HG02970 (cell line): ENCODE measurements at regions not wholly inside any gene's neighbourhood (a gene's known extent, or its start where the extent isn't known, plus 50 kb on each side); places are given as distances from the start of the nearest gene placed in this dataset.
"Not testable (repeated sequence)": the region's sequence is repeated elsewhere in the genome, so short reads cannot be mapped to it uniquely, and the experiment has no call there.

ENCODE experiments used
- ATAC-seq: cut with Tn5 transposase; IDR thresholded peaks from one replicate; pipeline ENCODE4 v1.9.1; 2021; ENCODE audit warnings: mild to moderate bottlenecking, moderate library complexity, moderate number of reproducible peaks; ENCODE audit not compliant: unreplicated experiment, low FRiP score

DNA sequence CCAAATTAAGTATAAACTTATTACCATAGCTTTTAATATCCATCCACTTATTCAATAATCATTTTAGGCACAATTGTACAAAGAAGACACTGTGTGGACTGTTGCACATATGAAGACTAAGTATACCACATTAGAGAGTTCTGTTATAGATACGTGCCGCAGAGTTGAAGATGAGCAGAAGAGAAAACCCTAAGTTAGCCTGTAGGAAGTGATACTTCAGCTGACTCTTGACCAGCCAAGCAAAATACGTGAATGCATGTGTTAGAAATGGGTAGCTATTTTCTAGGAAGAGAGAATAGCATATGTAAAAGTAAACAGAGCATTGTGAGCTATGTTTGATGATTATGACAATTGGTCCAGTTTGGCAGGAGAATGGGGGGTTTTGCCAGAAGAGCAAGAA is 272.0 kb upstream of the ATP11B start:
- no peak for ATAC-seq

DNA sequence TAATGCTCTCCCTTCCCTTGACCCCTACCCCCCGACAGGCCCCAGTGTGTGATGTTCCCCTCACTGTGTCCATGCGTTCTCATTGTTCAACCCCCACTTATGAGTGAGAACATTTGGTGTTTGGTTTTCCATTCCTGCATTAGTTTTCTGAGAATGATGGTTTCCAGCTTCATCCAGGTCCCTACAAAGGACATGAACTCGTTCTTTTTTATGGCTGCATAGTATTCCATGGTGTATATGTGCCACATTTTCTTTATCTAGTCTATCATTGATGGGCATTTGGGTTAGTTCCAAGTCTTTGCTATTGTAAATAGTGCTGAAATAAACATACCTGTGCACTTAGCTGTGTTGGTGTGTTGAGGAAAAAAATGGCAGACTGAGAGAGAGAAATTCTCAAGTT is 269.9 kb upstream of the ATP11B start:
- ATAC-seq, result not testable (repeated sequence)

DNA sequence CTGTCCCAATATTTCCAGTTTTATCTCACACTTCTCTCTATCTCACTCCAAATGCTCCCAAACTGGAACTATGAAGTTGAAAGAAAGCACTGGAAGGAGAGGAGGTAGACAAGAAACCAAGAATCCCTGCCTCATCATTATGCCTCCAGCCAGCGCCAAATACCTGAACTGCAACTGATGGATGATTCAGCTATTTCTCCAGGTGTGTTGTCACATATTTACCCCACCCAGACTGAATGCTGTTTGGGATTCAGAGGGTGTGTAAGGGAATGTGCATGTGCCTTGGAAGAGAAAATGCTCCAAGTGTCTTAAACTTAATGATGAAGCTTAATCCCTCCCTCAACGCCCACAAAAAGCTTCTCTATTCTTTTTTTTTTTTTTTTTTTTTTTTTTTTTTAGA is 269.5 kb upstream of the ATP11B start:
- no peak for ATAC-seq

DNA sequence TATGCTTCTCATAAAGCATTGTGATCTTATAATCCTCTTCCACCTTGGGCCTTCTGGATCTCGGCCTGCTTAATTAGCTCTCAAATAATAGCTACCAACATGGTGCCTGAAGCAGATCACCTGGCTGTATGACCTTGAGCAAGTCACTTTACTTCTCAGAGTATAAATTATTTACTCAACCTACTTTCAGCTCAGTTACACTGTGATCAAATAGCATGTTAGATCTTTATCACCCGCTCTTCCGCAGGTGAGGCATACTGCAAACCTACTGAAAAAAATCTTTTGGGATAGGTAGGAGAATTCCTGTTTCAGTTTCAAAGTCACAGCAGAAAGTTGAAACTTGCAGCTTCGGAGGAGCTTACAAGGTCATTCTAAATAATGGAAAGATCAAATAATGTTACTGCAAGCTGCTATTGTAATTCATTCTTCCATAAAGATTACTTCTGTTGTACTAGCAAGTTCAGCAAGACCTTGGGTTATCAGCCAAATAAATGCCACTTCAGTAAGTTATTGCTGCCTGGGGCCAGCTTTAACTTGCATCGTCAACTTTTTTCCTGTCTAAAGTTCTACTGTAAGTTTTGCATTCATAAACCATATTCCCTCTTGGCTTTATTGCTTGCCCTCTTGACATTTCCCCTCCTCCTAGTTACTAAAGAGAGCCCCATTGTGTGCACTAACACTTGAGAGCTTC is 268.4 kb upstream of the ATP11B start:
- ATAC-seq, result no peak

DNA sequence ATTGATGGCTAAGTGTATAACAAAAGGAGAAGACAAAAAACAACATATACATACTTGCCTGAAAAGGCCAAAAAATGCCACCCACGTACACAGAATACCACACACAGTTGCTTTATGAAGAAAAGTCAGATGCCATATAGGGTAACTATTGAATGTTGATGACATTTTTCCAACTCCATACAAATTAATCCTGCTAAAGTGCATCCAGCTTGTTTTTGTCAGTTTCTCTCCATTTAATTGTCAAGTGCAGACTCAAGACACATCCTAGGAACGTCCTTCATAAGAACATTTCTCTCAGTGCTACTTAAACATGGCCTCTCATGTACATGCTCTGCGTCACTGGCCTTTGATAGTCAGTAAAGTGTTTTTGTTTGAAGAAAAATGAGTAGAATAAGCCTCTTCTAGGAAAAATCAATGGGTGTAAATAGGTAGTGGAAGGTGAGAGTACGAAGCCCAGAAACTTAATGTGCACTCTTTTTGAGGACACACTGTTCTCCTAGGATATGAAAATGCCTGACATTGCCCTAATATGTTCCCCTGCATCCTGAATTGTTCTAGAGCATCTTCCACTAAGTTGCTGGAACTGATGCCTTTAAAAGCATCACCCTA is 267.4 kb upstream of the ATP11B start:
- ATAC-seq, result no peak

DNA sequence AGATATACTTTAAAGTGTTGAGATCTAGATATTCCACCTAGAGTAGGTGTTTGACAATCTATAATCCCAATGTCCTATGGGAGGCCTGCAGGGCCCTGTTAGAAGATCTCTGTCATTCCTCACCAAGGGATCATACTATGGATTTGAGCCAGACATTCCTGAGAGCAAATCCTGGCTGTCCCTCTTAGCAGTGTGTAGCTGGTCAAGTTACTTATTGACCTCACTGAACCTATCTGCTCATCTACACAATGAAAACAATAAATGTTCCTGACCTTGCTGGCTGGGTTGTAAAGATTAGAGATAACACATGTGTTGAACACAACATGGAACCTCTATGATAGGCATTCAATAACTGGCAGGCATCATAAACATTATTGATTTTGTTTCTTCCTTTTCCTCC is 265.6 kb upstream of the ATP11B start:
- no peak for ATAC-seq

DNA sequence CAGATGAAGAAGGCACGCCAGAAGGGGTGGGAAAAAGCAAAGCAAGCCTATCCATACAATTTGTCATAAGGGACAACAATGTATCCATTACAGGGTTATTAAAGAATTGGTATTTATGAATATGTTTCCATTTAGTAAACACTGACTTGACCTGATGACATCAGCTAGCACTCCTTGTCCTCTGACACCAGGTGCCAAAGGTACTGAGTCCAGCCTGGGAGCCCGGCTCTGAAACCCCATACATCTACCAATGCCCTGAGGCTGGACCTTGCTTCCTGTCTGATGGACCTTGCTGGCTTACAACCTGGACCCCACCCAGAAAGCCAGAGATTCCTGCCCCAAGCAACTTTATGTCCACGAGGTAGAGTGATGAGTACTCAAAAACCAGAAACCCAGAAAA is 263.0 kb upstream of the ATP11B start:
- no peak for ATAC-seq

DNA sequence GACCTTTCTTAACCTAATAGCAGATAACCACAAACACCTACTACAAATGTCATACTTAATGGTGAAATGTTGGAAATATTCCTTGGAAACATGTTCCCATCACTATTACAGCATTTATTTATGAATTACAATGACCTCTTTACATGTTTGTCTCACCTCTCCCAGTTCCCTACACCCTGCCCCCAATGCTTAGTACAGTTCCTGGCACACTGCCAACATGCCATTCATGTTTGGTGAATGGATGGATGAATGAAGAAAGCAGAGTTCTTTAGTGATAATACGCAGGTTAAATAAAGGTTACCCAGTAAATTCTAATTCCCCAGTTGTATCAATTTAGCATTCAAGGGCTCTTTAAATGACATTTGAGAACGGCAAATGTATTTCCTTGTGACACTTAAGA is 259.9 kb upstream of the ATP11B start:
- ATAC-seq, result no peak

DNA sequence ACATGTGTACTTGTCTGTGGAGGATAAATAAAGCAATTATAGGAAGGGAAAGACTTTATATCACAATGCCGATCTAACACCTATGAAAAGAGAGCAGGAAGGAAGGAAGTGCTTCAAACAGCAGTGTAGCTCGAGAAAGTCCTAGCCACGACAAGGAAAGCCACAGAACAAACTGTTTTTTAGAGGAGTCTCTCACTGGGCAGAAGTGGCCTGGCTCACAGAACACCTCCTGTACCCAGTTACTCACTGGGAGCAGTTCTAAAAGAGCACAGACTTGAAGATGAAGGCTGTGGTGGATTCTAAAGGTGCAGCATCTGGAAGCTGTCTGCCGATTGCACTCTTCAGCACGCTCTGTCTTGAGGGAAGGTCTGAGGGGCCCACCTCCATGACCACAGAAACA is 248.8 kb upstream of the ATP11B start:
- no peak for ATAC-seq

DNA sequence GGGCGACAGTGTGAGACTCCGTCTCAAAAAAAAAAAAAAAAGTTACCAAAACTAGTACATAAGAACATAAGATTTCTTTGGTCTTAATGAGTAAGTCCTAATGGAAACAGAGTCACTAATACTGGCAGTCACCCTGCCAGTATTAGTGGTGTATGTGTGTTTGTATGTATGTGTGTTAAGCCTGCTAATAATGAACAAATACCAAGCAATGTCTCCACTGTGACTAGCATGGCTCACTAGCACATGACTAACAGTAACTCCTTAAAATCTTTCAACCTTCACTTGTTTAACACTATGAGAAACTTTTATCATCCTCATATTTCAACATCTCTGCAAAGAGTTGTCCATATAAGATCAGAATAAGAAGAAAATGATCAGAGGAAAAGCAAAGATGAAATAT is 231.0 kb upstream of the ATP11B start:
- ATAC-seq, result no peak

DNA sequence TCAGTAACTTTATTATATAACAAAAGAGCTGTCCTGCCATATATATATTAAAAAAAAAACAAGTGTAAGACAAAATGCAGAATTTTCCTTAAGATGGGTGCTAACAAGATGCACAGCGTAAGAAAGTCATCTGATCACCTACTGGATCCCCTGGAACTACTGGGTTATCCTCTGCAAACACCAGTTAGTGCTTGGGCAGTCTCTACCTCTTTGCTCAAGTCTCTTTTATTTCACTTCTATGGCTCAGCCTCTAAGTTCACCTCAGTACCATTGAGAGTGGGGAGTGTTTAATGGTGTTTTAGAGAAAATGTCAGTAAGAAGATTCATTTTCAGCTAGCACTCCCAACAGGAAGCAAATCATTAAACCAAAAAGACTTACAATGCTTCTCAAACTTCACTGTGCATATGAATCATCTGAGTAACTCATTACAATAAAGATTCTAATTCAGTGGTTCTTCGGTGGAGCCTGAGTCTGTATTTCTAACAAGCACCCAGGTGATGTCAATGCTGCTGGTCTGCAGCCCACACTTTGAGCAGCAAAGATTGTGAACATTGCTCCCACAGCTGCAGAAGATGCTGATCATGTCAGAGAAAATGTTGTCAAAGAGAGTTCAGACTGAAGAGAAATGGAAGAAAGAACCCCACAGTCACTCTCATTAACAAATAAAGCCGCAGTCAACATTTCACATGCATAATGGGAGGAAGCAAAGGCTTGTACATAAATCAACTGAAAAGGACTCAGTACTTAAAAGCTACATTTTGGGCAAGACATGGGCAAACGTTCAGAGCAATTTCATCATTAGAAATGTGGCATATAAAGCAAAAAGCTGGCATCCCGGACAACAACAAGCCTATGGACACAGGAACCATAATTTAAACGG is 227.1 kb upstream of the ATP11B start:
- ATAC-seq, result no peak

DNA sequence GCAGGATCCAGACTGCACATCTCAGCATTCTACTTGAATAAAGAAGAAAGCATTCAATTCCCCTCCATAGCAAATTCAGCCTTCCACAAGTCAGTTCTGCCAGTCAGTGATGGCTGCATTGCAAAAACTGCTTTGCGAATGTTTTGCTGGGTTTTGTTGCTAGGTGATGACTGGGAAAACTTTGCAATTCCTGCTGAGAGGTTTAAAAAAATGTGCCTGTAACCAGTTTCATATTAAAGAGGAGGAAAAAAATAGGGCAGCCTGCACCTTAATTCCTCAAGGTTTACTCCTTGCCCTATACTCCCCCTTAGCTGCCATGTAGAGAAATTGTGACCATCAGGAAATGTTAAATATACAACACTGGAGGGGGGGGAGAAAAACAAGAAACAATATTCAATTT is 225.6 kb upstream of the ATP11B start:
- ATAC-seq, result no peak

DNA sequence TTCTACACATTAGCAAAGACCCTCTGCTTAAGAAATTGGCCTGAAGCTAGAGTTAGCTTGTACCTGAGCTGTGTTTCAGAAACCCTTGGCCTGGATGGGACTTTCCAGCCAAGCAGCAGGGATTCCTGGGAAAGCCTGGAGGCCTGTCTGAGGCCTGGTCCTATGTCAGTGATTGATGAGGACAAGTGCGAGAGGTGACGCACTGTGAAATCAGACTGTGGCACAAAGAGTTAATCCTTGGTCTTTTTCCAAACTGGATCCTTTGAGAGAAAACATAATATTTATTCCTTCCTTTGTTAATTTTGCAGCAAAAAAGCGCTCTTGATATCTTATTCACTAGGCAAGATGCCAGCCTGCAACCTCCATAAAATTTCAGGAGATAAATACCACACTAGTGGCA is 225.0 kb upstream of the ATP11B start:
- no peak for ATAC-seq

DNA sequence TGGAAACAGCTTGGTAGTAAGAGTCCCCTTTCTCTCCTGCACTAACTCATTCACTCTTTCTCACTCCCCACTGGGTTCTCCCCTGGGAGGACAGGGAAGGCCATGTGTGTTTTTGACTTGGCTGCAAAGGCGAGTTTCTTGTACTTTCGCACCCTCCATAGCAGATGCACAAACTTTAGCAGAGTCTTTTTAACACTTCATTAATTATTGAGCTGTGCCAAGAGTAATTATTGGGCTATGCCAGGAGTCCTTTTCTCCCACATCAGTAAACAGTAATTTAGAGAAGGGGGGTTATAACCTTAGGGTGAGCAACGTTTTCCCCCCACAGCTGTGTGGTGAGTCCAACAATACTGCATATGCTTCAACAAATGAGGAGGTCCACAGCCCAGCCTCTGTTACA is 224.4 kb upstream of the ATP11B start:
- no peak for ATAC-seq

DNA sequence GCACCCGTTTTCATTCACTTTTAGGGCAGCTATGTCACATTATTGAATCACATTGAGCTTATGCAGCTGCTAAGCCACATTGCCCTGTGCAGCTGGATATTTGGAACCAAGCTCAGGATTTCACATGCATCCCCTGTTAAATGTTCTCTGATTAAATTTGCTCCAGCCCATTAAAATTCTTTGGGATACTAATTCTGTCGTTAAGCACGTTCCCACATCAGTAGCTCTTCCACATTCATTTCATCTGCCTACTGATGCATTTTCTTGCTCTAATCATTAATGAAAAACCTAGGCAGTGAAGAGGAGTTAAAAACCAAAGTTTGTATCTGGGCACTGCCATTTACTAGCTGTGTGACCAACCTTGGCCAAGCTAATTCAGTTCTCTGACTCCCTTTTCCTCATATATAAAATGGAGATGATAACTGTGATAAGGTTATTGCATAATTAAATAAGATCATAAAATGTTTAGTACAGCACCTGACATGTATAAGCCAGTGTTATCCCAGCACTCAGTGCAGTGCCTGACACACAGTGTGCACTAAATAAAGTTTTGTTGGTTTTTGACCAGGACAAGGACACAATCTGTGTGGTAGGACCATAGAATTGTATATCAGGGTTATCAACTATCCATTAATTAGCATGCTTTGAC is 222.2 kb upstream of the ATP11B start:
- no peak for ATAC-seq

DNA sequence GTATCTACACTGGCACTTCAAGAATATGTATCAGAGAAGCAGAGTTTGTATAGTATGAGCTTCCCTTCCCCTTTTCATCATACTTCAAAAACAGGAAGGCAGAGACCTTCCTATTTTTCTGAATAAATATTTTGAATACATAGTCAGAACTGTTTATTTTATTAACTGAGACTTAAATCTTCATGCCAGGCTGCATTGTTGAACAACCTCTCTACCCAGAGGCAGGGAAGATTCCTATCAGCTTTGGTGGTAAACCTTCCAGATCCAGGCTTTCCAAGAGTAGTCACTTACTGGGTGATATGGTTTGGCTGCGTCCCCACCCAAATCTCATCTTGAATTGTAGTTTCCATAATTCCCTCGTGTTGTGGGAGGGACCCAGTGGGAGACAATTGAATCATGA is 217.4 kb upstream of the ATP11B start:
- no peak for ATAC-seq

DNA sequence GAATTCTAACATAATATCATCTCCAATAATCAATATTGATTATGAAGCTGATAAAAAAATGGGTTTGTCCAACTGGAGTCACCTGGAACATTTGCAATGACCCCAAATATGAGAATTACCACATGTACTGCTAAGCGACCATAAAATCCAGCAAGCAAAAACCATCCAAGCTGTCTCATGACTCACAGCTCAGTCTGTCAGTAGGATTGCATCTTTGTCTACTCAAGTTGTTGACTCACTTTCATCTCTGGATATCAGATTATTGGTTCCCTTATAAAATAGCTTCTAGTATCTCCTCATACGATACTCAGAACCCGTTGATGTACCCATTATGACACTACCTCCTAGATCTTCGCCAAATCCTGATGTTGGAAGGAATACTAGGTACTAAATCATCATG is 209.8 kb upstream of the ATP11B start:
- no peak for ATAC-seq

DNA sequence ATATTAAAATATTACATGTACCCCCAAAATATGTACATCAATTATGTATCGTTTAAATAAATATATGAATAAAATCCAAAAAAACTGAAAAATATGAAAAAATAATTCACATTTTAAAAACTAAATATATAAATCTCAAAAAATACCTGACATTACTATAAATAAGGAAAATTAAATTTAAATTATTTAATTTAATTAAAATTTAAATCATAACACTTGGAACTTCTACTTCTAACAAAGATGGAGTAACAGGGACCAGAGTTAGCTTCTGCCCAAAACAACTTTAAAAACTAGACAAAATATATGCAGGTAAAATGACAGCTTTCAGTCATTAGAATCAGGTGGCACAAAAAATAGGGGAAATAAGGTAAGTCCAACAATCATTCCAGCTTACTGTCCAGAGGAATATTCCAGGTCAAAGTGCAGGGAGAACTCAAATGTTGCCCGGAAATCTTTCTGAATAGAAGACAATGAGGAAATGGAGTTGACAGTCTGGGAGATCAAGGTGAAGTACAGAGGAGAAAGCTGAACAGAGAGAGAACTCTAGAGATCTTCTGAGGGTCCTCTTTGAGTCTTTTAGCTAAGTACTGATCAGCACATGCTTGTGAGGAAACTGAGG is 207.7 kb upstream of the ATP11B start:
- ATAC-seq, result no peak

DNA sequence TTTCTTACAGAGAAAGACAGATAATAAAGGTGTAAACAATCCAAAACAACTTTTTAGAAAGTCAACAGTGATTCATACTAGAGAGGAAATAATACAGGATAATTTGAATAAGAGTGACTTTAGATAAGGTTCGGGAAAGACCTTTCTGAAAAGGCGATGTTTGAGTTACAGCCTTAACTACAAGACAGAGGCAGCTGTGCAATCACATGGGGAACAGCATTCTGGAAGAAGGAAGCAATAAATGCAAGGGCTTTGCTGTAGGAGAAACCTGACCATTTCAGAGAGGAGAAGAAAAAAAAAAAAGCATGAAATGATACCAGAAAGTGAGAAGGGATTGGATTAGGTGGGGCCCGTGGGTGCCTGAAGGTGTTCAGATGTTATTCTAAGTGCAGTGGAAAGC is 200.6 kb upstream of the ATP11B start:
- ATAC-seq, result no peak

DNA sequence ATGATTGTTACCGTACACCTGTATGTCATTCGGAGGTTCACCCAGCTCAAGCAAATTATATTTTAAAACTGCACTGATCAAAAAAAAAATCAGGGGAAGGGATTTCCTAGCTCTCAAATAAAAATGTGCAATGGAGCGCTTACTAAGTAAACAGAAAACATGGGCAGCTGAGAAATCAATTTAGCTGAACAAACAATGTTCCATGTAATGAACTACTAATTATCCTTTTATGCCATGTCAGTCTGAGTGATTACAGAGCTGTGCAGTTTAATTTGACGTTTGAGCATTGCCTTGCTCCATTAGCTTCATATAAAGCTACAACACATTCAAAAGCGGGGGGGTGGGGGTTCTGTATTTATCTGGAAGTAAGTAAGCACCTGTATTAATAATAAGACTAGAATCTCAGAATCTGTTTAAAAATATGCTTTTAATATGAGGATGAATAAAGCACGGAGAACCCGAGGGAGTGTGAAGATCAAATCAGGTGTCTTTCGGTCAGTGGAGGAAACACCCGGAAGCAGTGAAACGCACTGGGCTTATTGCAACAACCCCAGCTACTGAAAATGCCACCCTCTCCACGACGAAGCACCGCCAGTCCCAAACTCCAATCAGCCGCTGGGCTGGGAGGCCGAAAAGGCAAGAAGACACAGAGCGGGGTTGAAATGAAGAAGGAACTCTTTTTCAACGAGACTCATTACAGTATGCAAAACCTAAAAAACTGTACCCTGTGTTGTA is 196.5 kb upstream of the ATP11B start:
- no peak for ATAC-seq
